ENCODE measurements at regions not wholly inside any gene's neighbourhood (a gene's known extent, or its start where the extent isn't known, plus 50 kb on each side); places are given as distances from the start of the nearest gene placed in this dataset.

- TF ChIP-seq POLR2AphosphoS5 (IDR thresholded peaks at IDR 0.05; ENCODE audit: low read depth, low read length) (no peak), TAF1 (IDR thresholded peaks at IDR 0.05; ENCODE audit: borderline replicate concordance, insufficient read depth, low read length) (no peak), SIN3A (IDR thresholded peaks at IDR 0.05; ENCODE audit: borderline replicate concordance, insufficient read depth, low read length) (no peak)
Measured at GRCh38 chr16:22687031-22687530, 126.9 kb upstream of the HS3ST2 start.
